Suprapubic skin (tissue), 4 donors: ENCODE measurements at regions not wholly inside any gene's neighbourhood (a gene's known extent, or its start where the extent isn't known, plus 50 kb on each side); places are given as distances from the start of the nearest gene placed in this dataset.
"Not testable (repeated sequence)": the region's sequence is repeated elsewhere in the genome, so short reads cannot be mapped to it uniquely, and the experiment has no call there.

Source experiments
- DNase-seq, 2 donors: peaks; one replicate each; pipeline ENCODE4 v3.0.0-alpha.2; 2019; ENCODE audit warnings: low spot score in 2 of 2
- H3K27ac ChIP-seq: fragments of 200-600 bp; sonication (generic); one replicate; pipeline ENCODE4 v1.5.1; 2019
- H3K27me3 ChIP-seq: fragments of 200-600 bp; sonication (generic); one replicate; pipeline ENCODE4 v1.5.1; 2019
- H3K36me3 ChIP-seq: fragments of 200-600 bp; sonication (generic); one replicate; pipeline ENCODE4 v1.5.1; 2019
- H3K4me1 ChIP-seq: fragments of 200-600 bp; sonication (generic); one replicate; pipeline ENCODE4 v1.5.1; 2019
- H3K4me3 ChIP-seq: fragments of 200-600 bp; sonication (generic); one replicate; pipeline ENCODE4 v1.5.1; 2019; ENCODE audit warnings: mild to moderate bottlenecking
- H3K9me3 ChIP-seq: fragments of 200-600 bp; sonication (generic); one replicate; pipeline ENCODE4 v1.5.1; 2019
- EP300 ChIP-seq: sonication (generic); formaldehyde crosslinking; IDR thresholded peaks from one replicate; pipeline ENCODE4 v1.6.1; 2017; ENCODE audit warnings: antibody characterized with exemption
- POLR2A ChIP-seq, 2 donors: fragments of 450-650 bp; IDR thresholded peaks; one replicate each; pipeline ENCODE4 v1.6.1; 2017; ENCODE audit warnings: antibody characterized with exemption in 2 of 2, mild to moderate bottlenecking in 2 of 2, moderate library complexity in 2 of 2
- POLR2AphosphoS5 ChIP-seq, 3 donors: sonication (generic); formaldehyde crosslinking; IDR thresholded peaks; one replicate each; pipeline ENCODE4 v1.6.1; 2017; ENCODE audit warnings: antibody characterized with exemption in 3 of 3
- WGBS: methylation state at CpG from one replicate; pipeline ENCODE4 v1.1.5; 2018; 5-methylcytosine and 5-hydroxymethylcytosine counted together
- TF ChIP-seq, protein P1 (sequence below), 2 donors: fragments of 200-600 bp in 1 of 2; fragments of 450-650 bp in 1 of 2; sonication (generic) in 1 of 2; IDR thresholded peaks; one replicate each; pipeline ENCODE4 v1.5.1; 2016 to 2019; ENCODE audit warnings: antibody characterized with exemption in 2 of 2, mild to moderate bottlenecking in 1 of 2, moderate library complexity in 1 of 2

DNA sequence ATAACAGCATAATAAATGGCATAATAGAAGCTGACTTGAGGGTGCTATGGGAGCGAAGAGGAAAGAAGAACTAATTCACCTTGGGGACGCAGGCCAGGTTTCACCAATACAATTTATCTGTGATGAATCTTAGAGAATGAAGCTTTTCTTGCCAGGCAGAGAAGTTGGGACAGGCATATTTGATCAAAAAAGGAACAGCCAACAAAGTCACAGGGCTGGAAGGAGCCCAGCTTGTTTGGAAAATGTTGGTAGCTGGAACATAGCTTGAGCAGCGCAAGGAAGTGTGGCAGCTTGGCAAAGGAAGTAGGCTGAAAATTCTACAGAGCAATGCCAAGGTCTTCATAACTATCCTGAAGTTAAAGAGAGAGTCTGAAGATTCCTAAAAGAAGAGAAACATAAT, 181.5 kb upstream of the OR13F1 start:
- WGBS, result 38% methylated on average over 3 of the region's 3 CpGs
- Histone ChIP-seq H3K36me3 (no peaks in the 10 kb centered on the region), H3K27me3 (no peaks in the 10 kb centered on the region), H3K27ac (no peak overlapping the region), H3K4me3 (no peak overlapping the region), H3K9me3 (no peaks in the 10 kb centered on the region), H3K4me1 (no peaks in the 10 kb centered on the region)
- no peak for TF ChIP-seq EP300
- no peak for TF ChIP-seq POLR2AphosphoS5 (IDR thresholded peaks at IDR 0.05)
- TF ChIP-seq, protein P1, sequence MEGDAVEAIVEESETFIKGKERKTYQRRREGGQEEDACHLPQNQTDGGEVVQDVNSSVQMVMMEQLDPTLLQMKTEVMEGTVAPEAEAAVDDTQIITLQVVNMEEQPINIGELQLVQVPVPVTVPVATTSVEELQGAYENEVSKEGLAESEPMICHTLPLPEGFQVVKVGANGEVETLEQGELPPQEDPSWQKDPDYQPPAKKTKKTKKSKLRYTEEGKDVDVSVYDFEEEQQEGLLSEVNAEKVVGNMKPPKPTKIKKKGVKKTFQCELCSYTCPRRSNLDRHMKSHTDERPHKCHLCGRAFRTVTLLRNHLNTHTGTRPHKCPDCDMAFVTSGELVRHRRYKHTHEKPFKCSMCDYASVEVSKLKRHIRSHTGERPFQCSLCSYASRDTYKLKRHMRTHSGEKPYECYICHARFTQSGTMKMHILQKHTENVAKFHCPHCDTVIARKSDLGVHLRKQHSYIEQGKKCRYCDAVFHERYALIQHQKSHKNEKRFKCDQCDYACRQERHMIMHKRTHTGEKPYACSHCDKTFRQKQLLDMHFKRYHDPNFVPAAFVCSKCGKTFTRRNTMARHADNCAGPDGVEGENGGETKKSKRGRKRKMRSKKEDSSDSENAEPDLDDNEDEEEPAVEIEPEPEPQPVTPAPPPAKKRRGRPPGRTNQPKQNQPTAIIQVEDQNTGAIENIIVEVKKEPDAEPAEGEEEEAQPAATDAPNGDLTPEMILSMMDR (IDR thresholded peaks at IDR 0.05), result no peak
- no peak for TF ChIP-seq POLR2A (IDR thresholded peaks at IDR 0.05)
- no peak for DNase-seq

DNA sequence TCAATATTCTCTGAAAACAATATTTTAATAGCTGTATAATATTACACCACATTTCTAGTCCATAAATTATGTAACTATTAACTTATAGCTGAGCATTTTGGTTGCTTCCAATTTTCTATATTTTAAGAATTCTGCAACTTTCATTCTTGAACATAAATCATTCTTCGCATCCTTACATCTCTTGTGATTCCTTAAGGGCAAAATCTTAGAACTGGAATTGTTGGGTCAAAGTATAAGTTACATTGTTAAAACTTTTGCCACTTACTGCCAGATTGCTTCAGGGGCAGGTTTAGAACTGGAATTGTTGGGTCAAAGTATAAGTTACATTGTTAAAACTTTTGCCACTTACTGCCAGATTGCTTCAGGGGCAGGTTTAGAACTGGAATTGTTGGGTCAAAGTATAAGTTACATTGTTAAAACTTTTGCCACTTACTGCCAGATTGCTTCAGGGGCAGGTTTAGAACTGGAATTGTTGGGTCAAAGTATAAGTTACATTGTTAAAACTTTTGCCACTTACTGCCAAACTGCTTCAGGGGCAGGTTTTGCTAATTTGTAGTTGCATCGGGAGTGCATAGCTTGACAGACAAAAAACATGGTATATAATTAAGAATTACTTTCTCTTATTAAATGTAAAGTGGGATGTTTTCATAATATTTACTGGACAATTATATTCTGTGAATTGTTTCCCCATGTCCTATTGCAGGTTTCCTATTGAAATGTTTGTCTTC, 179.9 kb upstream of the OR13F1 start:
- not testable (repeated sequence) for H3K36me3 ChIP-seq, H3K9me3 ChIP-seq, H3K4me1 ChIP-seq, H3K27me3 ChIP-seq, H3K4me3 ChIP-seq, H3K27ac ChIP-seq, DNase-seq
- WGBS, result 73% methylated on average over 2 of the region's 2 CpGs

DNA sequence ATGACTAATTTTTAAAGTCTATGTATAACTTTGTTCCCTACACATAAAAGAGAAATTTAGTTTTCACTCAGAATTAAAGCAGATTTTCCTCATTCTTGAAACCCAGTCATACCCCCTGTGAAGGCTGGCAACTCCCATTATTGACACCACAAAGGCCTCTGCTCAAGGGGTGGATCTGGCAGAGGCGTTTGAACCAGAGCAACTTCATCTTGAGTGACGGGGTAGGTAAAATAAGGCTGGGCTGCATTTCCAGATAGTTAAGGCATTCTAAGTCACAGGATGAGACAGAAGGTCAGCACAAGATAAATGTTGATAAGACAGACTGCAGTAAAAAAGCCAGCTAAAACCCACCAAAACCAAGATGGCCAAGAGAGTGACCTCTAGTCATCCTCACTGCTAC, 177.2 kb upstream of the OR13F1 start:
- Histone ChIP-seq H3K27me3 (no peaks in the 10 kb centered on the region), H3K9me3 (no peaks in the 10 kb centered on the region), H3K4me3 (no peak overlapping the region), H3K36me3 (no peaks in the 10 kb centered on the region), H3K4me1 (no peaks in the 10 kb centered on the region), H3K27ac (no peak overlapping the region)
- 87% methylated on average over 2 of the region's 2 CpGs for WGBS
- TF ChIP-seq, protein P1 (IDR thresholded peaks at IDR 0.05), result no peak
- no peak for TF ChIP-seq POLR2AphosphoS5 (IDR thresholded peaks at IDR 0.05)
- no peak for TF ChIP-seq POLR2A (IDR thresholded peaks at IDR 0.05)
- no peak for TF ChIP-seq EP300
- no peak for DNase-seq

DNA sequence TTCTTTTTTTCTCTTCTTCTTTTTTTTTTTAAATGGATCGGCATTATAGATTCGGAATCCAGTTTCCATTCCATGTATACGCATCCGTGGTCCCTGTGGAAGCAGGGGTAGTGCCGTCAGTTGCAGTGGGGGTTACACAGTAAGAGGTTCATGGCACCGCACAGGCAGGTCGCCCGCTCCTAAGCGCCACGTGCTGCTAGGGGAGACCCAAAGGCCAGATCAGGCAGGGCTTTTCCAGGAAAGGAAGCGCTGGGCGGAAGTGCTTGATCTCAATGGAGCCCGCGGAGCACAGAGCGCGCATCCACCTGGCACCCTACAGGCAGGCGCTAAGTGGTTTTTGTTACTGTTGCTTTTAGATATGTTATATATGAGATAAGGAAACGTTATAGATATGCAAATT, 174.8 kb upstream of the OR13F1 start:
- Histone ChIP-seq H3K4me3 (no peak overlapping the region), H3K9me3 (no peaks in the 10 kb centered on the region), H3K27me3 (no peaks in the 10 kb centered on the region), H3K4me1 (no peaks in the 10 kb centered on the region), H3K27ac (no peak overlapping the region), H3K36me3 (no peaks in the 10 kb centered on the region)
- WGBS, result 93% methylated on average over 18 of the region's 18 CpGs
- TF ChIP-seq POLR2A (IDR thresholded peaks at IDR 0.05) (no peak), EP300 (no peak), POLR2AphosphoS5 (IDR thresholded peaks at IDR 0.05) (no peak)
- TF ChIP-seq, protein P1 (IDR thresholded peaks at IDR 0.05), result no peak
- DNase-seq, result no peak

DNA sequence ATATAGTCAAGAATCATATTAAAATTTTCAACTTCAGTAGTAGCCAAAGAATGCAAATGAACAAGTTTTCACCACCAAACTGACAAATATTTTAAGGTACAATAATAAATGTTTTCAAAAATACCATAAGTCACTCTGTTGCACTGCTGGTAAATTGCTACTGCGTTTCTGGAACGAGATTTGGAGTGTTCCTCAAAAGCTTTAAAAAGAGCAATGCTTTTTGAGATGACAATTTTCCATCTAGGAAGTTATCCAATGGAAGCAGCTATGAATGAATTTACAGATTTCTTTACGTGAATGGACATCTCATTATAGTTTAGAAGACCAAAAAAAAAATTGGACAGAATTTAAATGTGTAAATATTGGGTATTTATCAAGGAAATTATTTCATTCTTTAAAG, 173.2 kb upstream of the OR13F1 start:
- no peak for TF ChIP-seq POLR2A (IDR thresholded peaks at IDR 0.05)
- no peak for TF ChIP-seq EP300
- TF ChIP-seq POLR2AphosphoS5 (IDR thresholded peaks at IDR 0.05), result no peak
- TF ChIP-seq, protein P1 (IDR thresholded peaks at IDR 0.05), result no peak
- no peaks in the 10 kb centered on the region for H3K4me1 ChIP-seq
- no peaks in the 10 kb centered on the region for H3K36me3 ChIP-seq
- H3K9me3 ChIP-seq, result no peaks in the 10 kb centered on the region
- H3K4me3 ChIP-seq, result no peak overlapping the region
- 81% methylated on average over 3 of the region's 3 CpGs for WGBS
- no peak for DNase-seq
- H3K27ac ChIP-seq, result no peak overlapping the region
- no peaks in the 10 kb centered on the region for H3K27me3 ChIP-seq

DNA sequence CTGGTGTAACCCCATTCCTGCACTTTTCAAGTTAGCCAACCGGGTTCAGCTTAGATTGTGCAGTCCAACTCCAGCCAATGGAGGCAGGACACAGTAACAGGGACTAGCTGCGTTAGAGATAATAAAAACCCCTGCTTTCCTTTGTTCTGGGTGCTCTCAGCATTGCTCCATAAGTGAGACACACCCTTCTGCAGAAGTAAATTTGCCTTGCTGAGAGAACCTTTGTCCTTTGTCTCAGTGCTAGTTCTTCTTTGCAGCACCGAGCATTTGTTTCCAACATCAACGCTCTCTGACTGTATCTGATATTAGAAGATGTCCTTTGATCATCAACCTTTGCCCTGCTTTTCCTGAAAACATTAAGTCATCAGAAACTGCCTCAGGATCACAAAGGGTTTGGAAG, 169.5 kb upstream of the OR13F1 start:
- no peak overlapping the region for H3K4me3 ChIP-seq
- H3K4me1 ChIP-seq, result no peaks in the 10 kb centered on the region
- no peaks in the 10 kb centered on the region for H3K36me3 ChIP-seq
- no peaks in the 10 kb centered on the region for H3K27me3 ChIP-seq
- 87% methylated on average over 4 of the region's 4 CpGs for WGBS
- TF ChIP-seq EP300 (no peak), POLR2AphosphoS5 (IDR thresholded peaks at IDR 0.05) (no peak), POLR2A (IDR thresholded peaks at IDR 0.05) (no peak)
- TF ChIP-seq, protein P1 (IDR thresholded peaks at IDR 0.05), result no peak
- DNase-seq, result no peak
- H3K9me3 ChIP-seq, result no peaks in the 10 kb centered on the region
- H3K27ac ChIP-seq, result no peak overlapping the region
